GM23338 (cell line): ENCODE measurements at regions not wholly inside any gene's neighbourhood (a gene's known extent, or its start where the extent isn't known, plus 50 kb on each side); places are given as distances from the start of the nearest gene placed in this dataset.

Experiments used
- CREB1 ChIP-seq: fragments of 250-450 bp; sonication (Bioruptor Pico); IDR thresholded peaks from 2 replicates; pipeline ENCODE4 v1.5.0; 2020; ENCODE audit warnings: low read depth, mild to moderate bottlenecking, moderate library complexity
- CTCF ChIP-seq, 2 experiments: fragments of 200-600 bp in 1 of 2; sonication (generic) in 1 of 2; conservative IDR thresholded peaks; 2 replicates each; pipeline versions ENCODE4 v1.5.1 to v1.6.1; 2016 to 2017; ENCODE audit warnings: antibody characterized with exemption in 2 of 2, low read depth in 2 of 2, mild to moderate bottlenecking in 2 of 2, moderate library complexity in 1 of 2
- ETS1 ChIP-seq: IDR thresholded peaks from 2 replicates; pipeline ENCODE4 v1.6.1; 2016; ENCODE audit warnings: antibody characterized with exemption
- EZH2 ChIP-seq: fragments of 200-600 bp; sonication (generic); IDR thresholded peaks from one replicate; pipeline ENCODE4 v1.8.0; 2017; ENCODE audit warnings: antibody characterized with exemption, mild to moderate bottlenecking, low read depth; ENCODE audit not compliant: unreplicated experiment
- EZH2phosphoT487 ChIP-seq: fragments of 200-600 bp; sonication (generic); IDR thresholded peaks from one replicate; pipeline ENCODE4 v1.8.1; 2018; ENCODE audit warnings: antibody characterized with exemption; ENCODE audit not compliant: unreplicated experiment
- JUNB ChIP-seq: IDR thresholded peaks from one replicate; pipeline ENCODE4 v1.6.1; 2016; ENCODE audit warnings: antibody characterized with exemption; ENCODE audit not compliant: unreplicated experiment
- POLR2AphosphoS5 ChIP-seq: IDR thresholded peaks from 2 replicates; pipeline ENCODE4 v1.6.1; 2016; ENCODE audit warnings: antibody characterized with exemption, low read depth
- REST ChIP-seq: IDR thresholded peaks from one replicate; pipeline ENCODE4 v1.6.1; 2018; ENCODE audit warnings: antibody characterized with exemption; ENCODE audit not compliant: unreplicated experiment
- STAT1 ChIP-seq: IDR thresholded peaks from one replicate; pipeline ENCODE4 v1.6.1; 2016; ENCODE audit warnings: antibody characterized with exemption; ENCODE audit not compliant: unreplicated experiment
- ZNF331 ChIP-seq: fragments of 250-450 bp; sonication (Bioruptor Pico); IDR thresholded peaks from 2 replicates; pipeline ENCODE4 v1.5.0; 2020; ENCODE audit warnings: low read depth, mild to moderate bottlenecking, moderate library complexity

GRCh38 chr2:225340923-225341322 is 58.6 kb upstream of the NYAP2 start:
- TF ChIP-seq EZH2 (no peak), CTCF (conservative IDR thresholded peaks at IDR 0.05; ENCODE audit: low read depth in 2 of 2) (no peak), ZNF331 (CRISPR knock-in tag) (no peak), REST (no peak), JUNB (no peak), ETS1 (no peak), POLR2AphosphoS5 (no peak), EZH2phosphoT487 (no peak), STAT1 (no peak), CREB1 (CRISPR knock-in tag) (no peak)
